ENCODE measurements at regions not wholly inside any gene's neighbourhood (a gene's known extent, or its start where the extent isn't known, plus 50 kb on each side); places are given as distances from the start of the nearest gene placed in this dataset.

GRCh38 chr3:90102146-90102545, 994.7 kb downstream of the EPHA3 start:
- no peak for TF ChIP-seq TAF1 (IDR thresholded peaks at IDR 0.05; ENCODE audit: borderline replicate concordance, low read depth, low read length)
- no peak for TF ChIP-seq POLR2AphosphoS5 (IDR thresholded peaks at IDR 0.05; ENCODE audit: low read depth, low read length)
- no peak for TF ChIP-seq POLR2A (IDR thresholded peaks at IDR 0.05; ENCODE audit: low read depth, low read length)

Data from GM12892 (cell line).